Lower leg skin (tissue), 3 donors: ENCODE measurements at regions not wholly inside any gene's neighbourhood (a gene's known extent, or its start where the extent isn't known, plus 50 kb on each side); places are given as distances from the start of the nearest gene placed in this dataset.

ENCODE experiments used
- CTCF ChIP-seq, 3 donors: fragments of 450-650 bp; IDR thresholded peaks; one replicate each; pipeline ENCODE4 v1.5.1; 2016; ENCODE audit warnings: antibody characterized with exemption in 3 of 3, mild to moderate bottlenecking in 3 of 3, moderate library complexity in 2 of 3
- POLR2A ChIP-seq, 2 donors: fragments of 450-650 bp; IDR thresholded peaks; one replicate each; pipeline ENCODE4 v1.6.1; 2016 to 2017; ENCODE audit warnings: antibody characterized with exemption in 2 of 2, mild to moderate bottlenecking in 1 of 2, moderate library complexity in 1 of 2

- no peak for TF ChIP-seq CTCF (IDR thresholded peaks at IDR 0.05)
- no peak for TF ChIP-seq POLR2A (IDR thresholded peaks at IDR 0.05)
Observed at GRCh38 chr3:153809097-153809496, 312.1 kb upstream of the ARHGEF26 start.
